Peyer's patch (tissue), 4 donors: ENCODE measurements at regions not wholly inside any gene's neighbourhood (a gene's known extent, or its start where the extent isn't known, plus 50 kb on each side); places are given as distances from the start of the nearest gene placed in this dataset.

Source experiments
- DNase-seq, 3 donors: peaks; one replicate each; pipeline ENCODE4 v3.0.0-alpha.2; 2017 to 2019
- H3K27ac ChIP-seq, 4 donors: fragments of 200-600 bp; sonication (generic); one replicate each; pipeline ENCODE4 v1.5.1; 2016 to 2019
- H3K27me3 ChIP-seq, 2 donors: fragments of 200-600 bp; sonication (generic); one replicate each; pipeline ENCODE4 v1.5.1; 2019
- H3K36me3 ChIP-seq, 3 donors: fragments of 200-600 bp; sonication (generic); one replicate each; pipeline ENCODE4 v1.5.1; 2016 to 2019
- H3K4me1 ChIP-seq, 4 donors: fragments of 200-600 bp; sonication (generic); one replicate each; pipeline ENCODE4 v1.5.1; 2016 to 2019
- H3K4me3 ChIP-seq, 4 donors: fragments of 200-600 bp; sonication (generic); 1 replicate in 3 of 4; 2 replicates in 1 of 4; pipeline ENCODE4 v1.5.1; 2016 to 2019; ENCODE audit warnings: mild to moderate bottlenecking in 1 of 4
- H3K9me3 ChIP-seq, 4 donors: fragments of 200-600 bp; sonication (generic); one replicate each; pipeline ENCODE4 v1.5.1; 2016 to 2019; ENCODE audit warnings: mild to moderate bottlenecking in 1 of 4
- POLR2A ChIP-seq, 2 donors: fragments of 450-650 bp; IDR thresholded peaks; one replicate each; pipeline ENCODE4 v1.5.1; 2017; ENCODE audit warnings: antibody characterized with exemption in 2 of 2, mild to moderate bottlenecking in 2 of 2, moderate library complexity in 2 of 2
- TF ChIP-seq, protein P1 (sequence below), 6 experiments: fragments of 450-650 bp in 4 of 6; fragments of 200-600 bp in 2 of 6; sonication (generic) in 1 of 6; IDR thresholded peaks; one replicate each; pipeline ENCODE4 v1.5.1; 2017 to 2019; ENCODE audit warnings: antibody characterized with exemption in 6 of 6, mild to moderate bottlenecking in 3 of 6, moderate library complexity in 1 of 6

DNA sequence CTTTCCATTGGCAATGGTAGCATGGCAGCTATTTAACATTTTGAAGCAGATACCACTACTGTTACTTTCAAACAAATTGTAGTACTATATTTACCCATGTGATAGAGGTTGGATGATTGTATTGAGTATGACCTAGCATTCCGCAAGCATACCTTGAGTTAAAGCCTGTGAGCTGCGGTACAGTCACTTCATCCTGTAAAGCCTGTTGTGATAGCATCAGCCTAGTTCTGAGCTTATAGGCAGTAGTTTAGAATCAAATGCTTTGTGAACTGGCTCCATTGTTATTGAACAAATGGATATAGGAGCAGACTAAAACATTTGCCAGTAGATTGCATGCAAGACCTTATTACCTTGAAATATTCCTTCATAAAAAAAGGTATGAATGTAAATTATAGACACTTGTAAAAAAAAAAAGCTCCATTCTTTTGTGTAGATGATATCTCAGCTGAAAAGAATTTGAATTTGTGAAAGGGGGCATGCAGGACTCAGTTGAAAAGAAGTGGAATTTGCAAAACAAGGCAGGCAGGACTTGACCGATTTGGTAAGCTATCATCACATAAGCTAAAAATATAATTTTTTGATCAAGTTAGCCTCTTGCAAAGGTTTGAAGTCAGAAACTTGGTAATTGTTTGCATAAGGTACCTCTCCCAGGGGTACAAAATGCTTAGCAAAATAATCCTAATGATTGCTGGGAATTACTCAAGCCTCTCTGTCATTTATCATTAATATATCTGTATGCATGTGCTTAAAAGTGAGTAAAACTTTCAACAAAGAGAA, 138.5 kb upstream of the ITGA4 start:
- TF ChIP-seq, protein P1, sequence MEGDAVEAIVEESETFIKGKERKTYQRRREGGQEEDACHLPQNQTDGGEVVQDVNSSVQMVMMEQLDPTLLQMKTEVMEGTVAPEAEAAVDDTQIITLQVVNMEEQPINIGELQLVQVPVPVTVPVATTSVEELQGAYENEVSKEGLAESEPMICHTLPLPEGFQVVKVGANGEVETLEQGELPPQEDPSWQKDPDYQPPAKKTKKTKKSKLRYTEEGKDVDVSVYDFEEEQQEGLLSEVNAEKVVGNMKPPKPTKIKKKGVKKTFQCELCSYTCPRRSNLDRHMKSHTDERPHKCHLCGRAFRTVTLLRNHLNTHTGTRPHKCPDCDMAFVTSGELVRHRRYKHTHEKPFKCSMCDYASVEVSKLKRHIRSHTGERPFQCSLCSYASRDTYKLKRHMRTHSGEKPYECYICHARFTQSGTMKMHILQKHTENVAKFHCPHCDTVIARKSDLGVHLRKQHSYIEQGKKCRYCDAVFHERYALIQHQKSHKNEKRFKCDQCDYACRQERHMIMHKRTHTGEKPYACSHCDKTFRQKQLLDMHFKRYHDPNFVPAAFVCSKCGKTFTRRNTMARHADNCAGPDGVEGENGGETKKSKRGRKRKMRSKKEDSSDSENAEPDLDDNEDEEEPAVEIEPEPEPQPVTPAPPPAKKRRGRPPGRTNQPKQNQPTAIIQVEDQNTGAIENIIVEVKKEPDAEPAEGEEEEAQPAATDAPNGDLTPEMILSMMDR (IDR thresholded peaks at IDR 0.05) = no peak
- no peak for TF ChIP-seq POLR2A (IDR thresholded peaks at IDR 0.05)
- Histone ChIP-seq H3K4me3 (no peak overlapping the region), H3K9me3 (no peaks in the 10 kb centered on the region), H3K4me1 (no peaks in the 10 kb centered on the region), H3K27me3 (no peaks in the 10 kb centered on the region), H3K27ac (no peak overlapping the region), H3K36me3 (no peaks in the 10 kb centered on the region)
- DNase-seq = no peak

GRCh38 chr2:181319286-181319685, 137.9 kb upstream of the ITGA4 start:
- TF ChIP-seq, protein P1 (IDR thresholded peaks at IDR 0.05) = no peak
- no peak for TF ChIP-seq POLR2A (IDR thresholded peaks at IDR 0.05)
- no peaks in the 10 kb centered on the region for H3K9me3 ChIP-seq
- no peak for DNase-seq
- no peaks in the 10 kb centered on the region for H3K4me1 ChIP-seq
- H3K36me3 ChIP-seq = no peaks in the 10 kb centered on the region
- H3K27me3 ChIP-seq = no peaks in the 10 kb centered on the region
- H3K27ac ChIP-seq = no peak overlapping the region
- no peak overlapping the region for H3K4me3 ChIP-seq

DNA sequence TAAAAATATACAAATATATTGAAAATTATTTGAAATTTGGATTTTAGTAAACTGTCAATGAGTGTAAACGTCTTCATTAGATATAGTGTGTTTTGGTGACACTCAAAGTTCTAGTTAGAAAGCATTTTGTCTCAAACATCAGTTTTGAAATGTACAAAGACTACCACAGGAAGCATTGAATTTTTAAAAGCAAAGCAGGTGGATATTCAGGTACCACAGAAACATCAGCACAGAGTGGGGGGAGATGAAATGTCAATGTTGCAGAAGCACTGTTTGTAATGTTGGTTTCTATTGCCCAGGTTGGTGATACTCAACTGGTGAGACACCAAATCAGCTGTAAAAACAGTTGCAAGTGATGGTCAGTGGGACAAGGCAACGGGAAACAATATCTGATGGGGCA, 136.5 kb upstream of the ITGA4 start:
- Histone ChIP-seq H3K27ac (no peak overlapping the region), H3K4me1 (no peaks in the 10 kb centered on the region), H3K36me3 (no peaks in the 10 kb centered on the region), H3K27me3 (no peaks in the 10 kb centered on the region), H3K9me3 (no peaks in the 10 kb centered on the region), H3K4me3 (no peak overlapping the region)
- TF ChIP-seq POLR2A (IDR thresholded peaks at IDR 0.05) = no peak
- TF ChIP-seq, protein P1 (IDR thresholded peaks at IDR 0.05) = no peak
- no peak for DNase-seq

- no peaks in the 10 kb centered on the region for H3K4me1 ChIP-seq
- no peak for DNase-seq
- H3K27me3 ChIP-seq = no peaks in the 10 kb centered on the region
- TF ChIP-seq, protein P1 (IDR thresholded peaks at IDR 0.05) = no peak
- TF ChIP-seq POLR2A (IDR thresholded peaks at IDR 0.05) = no peak
- no peak overlapping the region for H3K4me3 ChIP-seq
- H3K36me3 ChIP-seq = no peaks in the 10 kb centered on the region
- H3K27ac ChIP-seq = no peak overlapping the region
- no peaks in the 10 kb centered on the region for H3K9me3 ChIP-seq
Measured at GRCh38 chr2:181324912-181325311, 132.3 kb upstream of the ITGA4 start.

- no peak for TF ChIP-seq POLR2A (IDR thresholded peaks at IDR 0.05)
- TF ChIP-seq, protein P1 (IDR thresholded peaks at IDR 0.05) = no peak
- Histone ChIP-seq H3K27me3 (no peaks in the 10 kb centered on the region), H3K4me3 (no peak overlapping the region), H3K9me3 (no peaks in the 10 kb centered on the region), H3K27ac (no peak overlapping the region), H3K36me3 (no peaks in the 10 kb centered on the region), H3K4me1 (no peaks in the 10 kb centered on the region)
- DNase-seq = no peak
Measured at GRCh38 chr2:181326661-181327060, 130.5 kb upstream of the ITGA4 start.
